OCI-LY7 (cell line): ENCODE measurements at regions not wholly inside any gene's neighbourhood (a gene's known extent, or its start where the extent isn't known, plus 50 kb on each side); places are given as distances from the start of the nearest gene placed in this dataset.

Experiments used
- EZH2phosphoT487 ChIP-seq: fragments of 200-600 bp; sonication (generic); IDR thresholded peaks from 2 replicates; pipeline ENCODE4 v1.6.1; 2018; ENCODE audit warnings: low read depth, borderline replicate concordance, mild to moderate bottlenecking, mixed run types, antibody characterized with exemption, low read length, moderate library complexity, mixed read lengths
- TF ChIP-seq, protein P1 (sequence below): fragments of 200-600 bp; sonication (generic); conservative IDR thresholded peaks from 2 replicates; pipeline ENCODE4 v1.5.1; 2014; ENCODE audit warnings: mild to moderate bottlenecking, antibody characterized with exemption, low read length, moderate library complexity, mixed read lengths

GRCh38 chr4:92050875-92051274, 252.9 kb upstream of the GRID2 start:
- TF ChIP-seq, protein P1, sequence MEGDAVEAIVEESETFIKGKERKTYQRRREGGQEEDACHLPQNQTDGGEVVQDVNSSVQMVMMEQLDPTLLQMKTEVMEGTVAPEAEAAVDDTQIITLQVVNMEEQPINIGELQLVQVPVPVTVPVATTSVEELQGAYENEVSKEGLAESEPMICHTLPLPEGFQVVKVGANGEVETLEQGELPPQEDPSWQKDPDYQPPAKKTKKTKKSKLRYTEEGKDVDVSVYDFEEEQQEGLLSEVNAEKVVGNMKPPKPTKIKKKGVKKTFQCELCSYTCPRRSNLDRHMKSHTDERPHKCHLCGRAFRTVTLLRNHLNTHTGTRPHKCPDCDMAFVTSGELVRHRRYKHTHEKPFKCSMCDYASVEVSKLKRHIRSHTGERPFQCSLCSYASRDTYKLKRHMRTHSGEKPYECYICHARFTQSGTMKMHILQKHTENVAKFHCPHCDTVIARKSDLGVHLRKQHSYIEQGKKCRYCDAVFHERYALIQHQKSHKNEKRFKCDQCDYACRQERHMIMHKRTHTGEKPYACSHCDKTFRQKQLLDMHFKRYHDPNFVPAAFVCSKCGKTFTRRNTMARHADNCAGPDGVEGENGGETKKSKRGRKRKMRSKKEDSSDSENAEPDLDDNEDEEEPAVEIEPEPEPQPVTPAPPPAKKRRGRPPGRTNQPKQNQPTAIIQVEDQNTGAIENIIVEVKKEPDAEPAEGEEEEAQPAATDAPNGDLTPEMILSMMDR, result no peak
- TF ChIP-seq EZH2phosphoT487, result no peak
